PC-9 (cell line): ENCODE measurements at regions not wholly inside any gene's neighbourhood (a gene's known extent, or its start where the extent isn't known, plus 50 kb on each side); places are given as distances from the start of the nearest gene placed in this dataset.

Experiments
- CTCF ChIP-seq: fragments of 200-600 bp; sonication (generic); conservative IDR thresholded peaks from 2 replicates; pipeline ENCODE4 v1.6.1; 2017; ENCODE audit warnings: mixed run types, antibody characterized with exemption, mild to moderate bottlenecking, moderate library complexity
- EZH2 ChIP-seq: fragments of 200-600 bp; sonication (generic); IDR thresholded peaks from 2 replicates; pipeline ENCODE4 v1.8.0; 2017; ENCODE audit warnings: antibody characterized with exemption, low read depth

DNA sequence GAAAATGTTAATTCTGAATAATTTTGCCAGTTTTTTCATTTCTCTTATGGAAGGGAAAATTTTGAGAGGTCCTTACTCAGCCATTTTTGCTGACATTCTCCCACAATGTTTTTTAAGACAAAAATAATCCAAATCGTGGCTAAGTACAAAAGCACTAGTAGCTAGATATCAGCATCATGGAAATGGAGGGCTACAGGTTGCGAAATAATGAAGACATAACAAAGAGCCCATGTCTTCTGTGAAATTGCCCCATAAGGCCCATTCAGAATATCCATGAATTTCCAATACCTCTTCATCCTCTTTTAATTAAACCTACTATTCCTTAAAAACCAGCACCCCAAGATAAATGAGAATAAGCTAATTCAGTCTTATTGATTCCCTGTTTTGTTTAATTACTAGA is 107.4 kb downstream of the HNRNPD start:
- TF ChIP-seq CTCF (no peak), EZH2 (no peak)
